ENCODE measurements at regions not wholly inside any gene's neighbourhood (a gene's known extent, or its start where the extent isn't known, plus 50 kb on each side); places are given as distances from the start of the nearest gene placed in this dataset.

DNA sequence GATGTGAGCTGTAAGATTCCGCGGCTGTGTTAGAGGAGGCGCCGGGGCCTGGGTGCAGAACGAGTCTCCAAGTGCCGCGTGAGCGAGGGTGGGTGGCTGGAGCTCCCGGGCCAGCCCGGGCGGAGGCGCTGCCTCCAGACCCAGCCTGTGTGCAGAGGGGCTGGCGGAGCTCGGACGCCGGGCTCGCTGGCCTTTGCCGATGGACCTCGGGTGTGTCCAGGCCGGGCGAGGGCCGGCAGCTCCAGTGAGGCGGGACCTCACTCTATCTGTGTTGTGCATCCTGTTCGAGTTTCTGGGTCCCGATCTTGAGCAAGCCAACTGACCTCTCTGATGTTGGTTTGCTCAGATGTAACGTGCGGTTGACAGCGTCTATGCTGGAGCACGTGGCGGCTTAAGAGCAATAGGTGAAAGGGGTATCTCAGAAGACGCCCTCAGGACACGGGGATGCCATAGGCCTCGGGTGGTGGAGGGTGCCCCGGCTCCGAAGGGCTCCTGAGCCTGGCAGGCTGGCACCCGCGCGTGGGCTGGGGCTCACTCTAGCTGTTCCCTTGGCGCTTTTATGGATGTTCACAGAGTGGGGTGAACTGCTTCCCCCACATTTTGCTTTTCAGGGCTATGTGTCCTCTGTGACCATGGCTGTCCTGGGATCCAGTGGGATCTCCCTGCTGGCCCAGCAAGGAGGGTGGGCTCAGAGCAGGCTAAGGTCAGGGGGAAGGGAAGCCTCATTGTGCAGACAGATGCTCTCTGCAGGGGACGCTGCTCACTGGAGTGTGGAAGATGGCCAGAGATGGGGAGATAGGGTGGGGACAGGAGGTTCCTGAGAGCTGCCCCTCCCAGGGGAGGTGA lies 69.8 kb downstream of the MRPL36 start:
- BruUV-seq (replicated peaks), result no TSS peak
- ChIA-PET POLR2A (no interaction called here), CTCF (no interaction called here)
- Histone ChIP-seq H3K4me3 (ENCODE audit: low read depth in 2 of 2, low read length in 2 of 2) (no peak overlapping the region), H3K9me3 (ENCODE audit: control insufficient read depth, insufficient read depth, low read depth, low read length) (no peaks in the 10 kb centered on the region), H3K27ac (ENCODE audit: low read length) (no peak overlapping the region), H3K36me3 (ENCODE audit: control insufficient read depth, insufficient read depth, low read length) (no peaks in the 10 kb centered on the region), H3K4me1 (ENCODE audit: control insufficient read depth, insufficient read depth, low read length) (no peaks in the 10 kb centered on the region), H3K27me3 (ENCODE audit: control insufficient read depth, insufficient read depth, low read length) (no peaks in the 10 kb centered on the region)
- DNase-seq (ENCODE audit: low read depth, low spot score), result no peak
- no peak for ATAC-seq
- no peak for TF ChIP-seq REST (IDR thresholded peaks at IDR 0.05; ENCODE audit: insufficient read depth in 1 of 2, low read depth in 2 of 2, low read length in 1 of 2)
- intact Hi-C loops (cut with micrococcal nuclease; ENCODE audit: unreplicated experiment) (no loop called here), in situ Hi-C loops (cut with HindIII; ENCODE audit: low pct_unique_long_range_greater_than_20kb, low sequenced_read_pairs) (no loop called here)

DNA sequence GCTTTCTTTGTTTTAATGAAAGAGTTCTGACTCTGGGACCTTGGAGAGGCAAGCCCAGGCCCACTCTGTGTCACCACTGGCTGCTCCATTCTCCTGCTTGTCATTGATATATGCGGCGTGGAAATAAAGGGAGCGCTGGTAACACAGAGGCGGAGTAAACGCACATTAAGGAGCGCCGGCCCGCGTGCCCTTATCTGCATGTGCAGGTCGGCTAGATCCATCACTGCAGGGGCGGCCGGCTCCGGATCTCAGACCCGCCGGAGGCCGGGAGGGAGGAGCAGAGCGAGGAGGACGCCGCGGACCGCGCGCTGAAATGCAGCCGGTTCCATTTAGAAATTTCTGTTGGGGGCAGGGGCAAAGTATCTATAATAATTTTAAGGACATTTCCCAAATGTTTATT lies 70.8 kb downstream of the MRPL36 start:
- no TSS peak for BruUV-seq (replicated peaks)
- intact Hi-C loops (cut with micrococcal nuclease; ENCODE audit: unreplicated experiment), result no loop called here
- TF ChIP-seq REST (IDR thresholded peaks at IDR 0.05; ENCODE audit: insufficient read depth in 1 of 2, low read depth in 2 of 2, low read length in 1 of 2) (no peak), CTCF (IDR thresholded peaks at IDR 0.05) (no peak), SIN3A (IDR thresholded peaks at IDR 0.05; ENCODE audit: borderline replicate concordance, insufficient read depth, low read depth, low read length) (no peak), POLR2AphosphoS5 (IDR thresholded peaks at IDR 0.05; ENCODE audit: low read depth, low read length) (no peak), TCF7L2 (IDR thresholded peaks at IDR 0.05; ENCODE audit: low read depth, low read length) (no peak)
- Histone ChIP-seq H3K27me3 (ENCODE audit: control insufficient read depth, insufficient read depth, low read length) (no peaks in the 10 kb centered on the region), H3K36me3 (ENCODE audit: control insufficient read depth, insufficient read depth, low read length) (no peaks in the 10 kb centered on the region), H3K9me3 (ENCODE audit: control insufficient read depth, insufficient read depth, low read depth, low read length) (no peaks in the 10 kb centered on the region), H3K4me3 (ENCODE audit: low read depth in 2 of 2, low read length in 2 of 2) (no peak overlapping the region), H3K27ac (ENCODE audit: low read length) (no peak overlapping the region), H3K4me1 (ENCODE audit: control insufficient read depth, insufficient read depth, low read length) (no peaks in the 10 kb centered on the region)
- in situ Hi-C loops (cut with HindIII; ENCODE audit: low pct_unique_long_range_greater_than_20kb, low sequenced_read_pairs), result no loop called here
- ATAC-seq (no peak), DNase-seq (ENCODE audit: low read depth, low spot score) (no peak)
- ChIA-PET POLR2A (no interaction called here), CTCF (no interaction called here)

Data from Panc1 (cell line).